Neuronal stem cell (in vitro differentiated cells): ENCODE measurements at regions not wholly inside any gene's neighbourhood (a gene's known extent, or its start where the extent isn't known, plus 50 kb on each side); places are given as distances from the start of the nearest gene placed in this dataset.
"Not testable (repeated sequence)": the region's sequence is repeated elsewhere in the genome, so short reads cannot be mapped to it uniquely, and the experiment has no call there.

Experiments
- DNase-seq: peaks from one replicate; pipeline ENCODE4 v3.0.0-alpha.2; 2013; ENCODE audit warnings: low spot score
- H2AFZ ChIP-seq: one replicate; pipeline ENCODE4 v1.6.1; 2013; ENCODE audit warnings: mild to moderate bottlenecking, low read length, inconsistent platforms
- H2AK5ac ChIP-seq: 2 replicates; pipeline ENCODE4 v1.6.1; 2013; ENCODE audit warnings: low read depth, mild to moderate bottlenecking, inconsistent platforms, low read length, moderate library complexity, mixed read lengths
- H2BK120ac ChIP-seq: 2 replicates; pipeline ENCODE4 v1.6.1; 2013; ENCODE audit warnings: low read depth, mild to moderate bottlenecking, inconsistent platforms, low read length, moderate library complexity, mixed read lengths
- H2BK12ac ChIP-seq: one replicate; pipeline ENCODE4 v1.6.1; 2013; ENCODE audit warnings: low read length, inconsistent platforms
- H2BK15ac ChIP-seq: 2 replicates; pipeline ENCODE4 v1.6.1; 2013; ENCODE audit warnings: mild to moderate bottlenecking, low read length, inconsistent platforms, mixed read lengths
- H2BK5ac ChIP-seq: one replicate; pipeline ENCODE4 v1.6.1; 2013; ENCODE audit warnings: inconsistent platforms, mild to moderate bottlenecking, low read length, moderate library complexity
- H3K14ac ChIP-seq: one replicate; pipeline ENCODE4 v1.6.1; 2013; ENCODE audit warnings: low read length, inconsistent platforms
- H3K18ac ChIP-seq: 2 replicates; pipeline ENCODE4 v1.6.1; 2013; ENCODE audit warnings: low read length, inconsistent platforms
- H3K23ac ChIP-seq: 2 replicates; pipeline ENCODE4 v1.6.1; 2013; ENCODE audit warnings: low read depth, mild to moderate bottlenecking, mixed read lengths, low read length, inconsistent platforms; ENCODE audit not compliant: poor library complexity
- H3K27ac ChIP-seq: replicated peaks from 3 replicates; pipeline ENCODE4 v1.5.1; 2013; ENCODE audit warnings: low read length, inconsistent platforms
- H3K27me3 ChIP-seq, 3 experiments: 2 replicates each; pipeline ENCODE4 v1.6.1; 2013; ENCODE audit warnings: low read length in 3 of 3, mild to moderate bottlenecking in 2 of 3, inconsistent platforms in 1 of 3, low read depth in 1 of 3, mixed read lengths in 1 of 3, moderate library complexity in 1 of 3; ENCODE audit not compliant: control insufficient read depth in 3 of 3, insufficient read depth in 3 of 3
- H3K36me3 ChIP-seq, 2 donors: replicated peaks in 1 of 2; 2 replicates each; pipeline ENCODE4 v1.6.1; 2013; ENCODE audit warnings: low read length in 2 of 2; ENCODE audit not compliant: control insufficient read depth in 2 of 2, insufficient read depth in 2 of 2
- H3K4ac ChIP-seq: 2 replicates; pipeline ENCODE4 v1.6.1; 2013; ENCODE audit warnings: inconsistent platforms, mild to moderate bottlenecking, low read length, moderate library complexity
- H3K4me1 ChIP-seq, 2 donors: 1 replicate in 1 of 2; 2 replicates in 1 of 2; pipeline ENCODE4 v1.6.1; 2013; ENCODE audit warnings: low read length in 2 of 2, low read depth in 1 of 2; ENCODE audit not compliant: control insufficient read depth in 2 of 2, insufficient read depth in 1 of 2
- H3K4me2 ChIP-seq: one replicate; pipeline ENCODE4 v1.6.1; 2013; ENCODE audit warnings: mild to moderate bottlenecking, low read length, inconsistent platforms; ENCODE audit not compliant: insufficient read depth, poor library complexity, severe bottlenecking
- H3K4me3 ChIP-seq, 2 donors: 2 replicates each; pipeline ENCODE4 v1.5.1; 2013; ENCODE audit warnings: low read length in 2 of 2, mild to moderate bottlenecking in 2 of 2, inconsistent platforms in 1 of 2, moderate library complexity in 1 of 2
- H3K79me1 ChIP-seq: one replicate; pipeline ENCODE4 v1.6.1; 2013; ENCODE audit warnings: low read depth, mild to moderate bottlenecking, inconsistent platforms, low read length, moderate library complexity
- H3K9ac ChIP-seq: one replicate; pipeline ENCODE4 v1.6.1; 2013; ENCODE audit warnings: mild to moderate bottlenecking, low read depth, low read length, inconsistent platforms; ENCODE audit not compliant: poor library complexity
- H3K9me3 ChIP-seq, 2 donors: replicated peaks in 1 of 2; 2 replicates each; pipeline versions ENCODE3 to v1.6.1; 2013; ENCODE audit warnings: low read length in 2 of 2, mild to moderate bottlenecking in 2 of 2, inconsistent platforms in 1 of 2, low read depth in 1 of 2, mixed read lengths in 1 of 2, moderate library complexity in 1 of 2; ENCODE audit not compliant: control insufficient read depth in 2 of 2, insufficient read depth in 1 of 2
- H4K8ac ChIP-seq: one replicate; pipeline ENCODE4 v1.6.1; 2013; ENCODE audit warnings: low read depth, mild to moderate bottlenecking, inconsistent platforms, low read length, moderate library complexity
- H4K91ac ChIP-seq: one replicate; pipeline ENCODE4 v1.6.1; 2013; ENCODE audit warnings: low read length, low read depth, mild to moderate bottlenecking, inconsistent platforms; ENCODE audit not compliant: poor library complexity
- WGBS, 2 donors: extraction: QIAGEN DNeasy Blood & Tissue Kit; methylation state at CpG; one replicate each; pipeline ENCODE4 v1.1.7; 2013; ENCODE audit warnings: missing lambda C conversion rate in 2 of 2, mixed read lengths in 1 of 2; ENCODE audit not compliant: insufficient read length in 2 of 2, insufficient replicate concordance in 1 of 2; ENCODE audit errors: extremely low coverage in 2 of 2; 5-methylcytosine and 5-hydroxymethylcytosine counted together

- DNase-seq, result no peak
- H3K4ac ChIP-seq, result no peak overlapping the region
- WGBS, 2 donors, result no CpG with 5 or more reads among the region's 2 CpGs
Observed at GRCh38 chr7:55730197-55730596, 132.4 kb downstream of the SEPTIN14 start.

GRCh38 chr7:55723621-55723941, 139.0 kb downstream of the SEPTIN14 start:
- no peaks in the 10 kb centered on the region for H3K79me1 ChIP-seq
- H3K4me1 ChIP-seq, result no peaks in the 10 kb centered on the region
- no peaks in the 10 kb centered on the region for H3K36me3 ChIP-seq
- no peak overlapping the region for H2BK5ac ChIP-seq
- H3K9me3 ChIP-seq, result no peaks in the 10 kb centered on the region
- no peak overlapping the region for H3K27ac ChIP-seq
- H4K91ac ChIP-seq, result no peak overlapping the region
- H2BK120ac ChIP-seq, result no peak overlapping the region
- H3K4ac ChIP-seq, result no peak overlapping the region
- DNase-seq, result no peak
- no peak overlapping the region for H3K4me2 ChIP-seq
- no peak overlapping the region for H2AK5ac ChIP-seq
- no CpG with 5 or more reads among the region's 7 CpGs for WGBS, 2 donors
- no peak overlapping the region for H2BK15ac ChIP-seq
- H3K9ac ChIP-seq, result no peak overlapping the region
- H2BK12ac ChIP-seq, result no peak overlapping the region
- no peak overlapping the region for H3K14ac ChIP-seq
- H3K23ac ChIP-seq, result no peak overlapping the region
- H2AFZ ChIP-seq, result no peak overlapping the region
- no peak overlapping the region for H4K8ac ChIP-seq
- H3K18ac ChIP-seq, result peak overlapping the region; percentile 48
- no peaks in the 10 kb centered on the region for H3K27me3 ChIP-seq
- H3K4me3 ChIP-seq, result no peak overlapping the region

More at GRCh38 chr7:55730197-55730596, 132.4 kb downstream of the SEPTIN14 start:
- no peak overlapping the region for H2BK15ac ChIP-seq
- no peaks in the 10 kb centered on the region for H3K9me3 ChIP-seq
- no peaks in the 10 kb centered on the region for H3K27me3 ChIP-seq
- H3K18ac ChIP-seq, result no peak overlapping the region
- no peak overlapping the region for H2BK120ac ChIP-seq
- H3K14ac ChIP-seq, result no peak overlapping the region
- H4K91ac ChIP-seq, result no peak overlapping the region
- H2AFZ ChIP-seq, result no peak overlapping the region
- no peak overlapping the region for H3K4me2 ChIP-seq
- H2AK5ac ChIP-seq, result no peak overlapping the region
- no peak overlapping the region for H3K23ac ChIP-seq
- no peaks in the 10 kb centered on the region for H3K79me1 ChIP-seq
- no peak overlapping the region for H3K9ac ChIP-seq
- no peak overlapping the region for H2BK12ac ChIP-seq
- H3K27ac ChIP-seq, result no peak overlapping the region
- no peaks in the 10 kb centered on the region for H3K36me3 ChIP-seq
- no peak overlapping the region for H2BK5ac ChIP-seq
- no peaks in the 10 kb centered on the region for H3K4me1 ChIP-seq
- H4K8ac ChIP-seq, result no peak overlapping the region
- no peak overlapping the region for H3K4me3 ChIP-seq

- not testable (repeated sequence) for H3K36me3 ChIP-seq, H3K79me1 ChIP-seq, H3K14ac ChIP-seq, H2BK12ac ChIP-seq, H4K91ac ChIP-seq, H3K4ac ChIP-seq, H2AFZ ChIP-seq, H2AK5ac ChIP-seq, H2BK120ac ChIP-seq, H3K4me1 ChIP-seq, H3K23ac ChIP-seq, DNase-seq, H2BK15ac ChIP-seq, H3K9ac ChIP-seq, H3K4me2 ChIP-seq, H3K27ac ChIP-seq, H3K18ac ChIP-seq, H3K4me3 ChIP-seq, H4K8ac ChIP-seq, H3K9me3 ChIP-seq, H2BK5ac ChIP-seq, H3K27me3 ChIP-seq
- WGBS, 2 donors, result no CpG with 5 or more reads among the region's 7 CpGs
Observed at GRCh38 chr7:55722874-55723620, 139.5 kb downstream of the SEPTIN14 start.

- not testable (repeated sequence) for H2BK12ac ChIP-seq, H3K9me3 ChIP-seq, H2AFZ ChIP-seq, H2BK5ac ChIP-seq, H4K91ac ChIP-seq, DNase-seq, H2AK5ac ChIP-seq, H2BK15ac ChIP-seq, H3K14ac ChIP-seq, H3K18ac ChIP-seq, H3K4me1 ChIP-seq, H4K8ac ChIP-seq, H3K4me2 ChIP-seq, H3K79me1 ChIP-seq, H3K36me3 ChIP-seq, H3K23ac ChIP-seq, H3K4me3 ChIP-seq, H2BK120ac ChIP-seq, H3K9ac ChIP-seq, H3K27ac ChIP-seq, H3K27me3 ChIP-seq, H3K4ac ChIP-seq
- WGBS, 2 donors, result no CpG with 5 or more reads among the region's 1 CpG
Observed at GRCh38 chr7:55721004-55721403, 141.5 kb downstream of the SEPTIN14 start.
